IMR-90 (cell line): ENCODE measurements at regions not wholly inside any gene's neighbourhood (a gene's known extent, or its start where the extent isn't known, plus 50 kb on each side); places are given as distances from the start of the nearest gene placed in this dataset.

Experiments used
- ATAC-seq: fragments of 200-7000 bp; cut with Tn5 transposase; 2 replicates; pipeline ENCODE4 v1.9.1; 2020; ENCODE audit warnings: low read depth, mild to moderate bottlenecking, moderate library complexity
- BruUV-seq: library from RNA; stranded (reverse); fragments of 400-500 nt; replicated peaks from 2 replicates; lab custom pipeline; 2021; lab: Mats Ljungman, UMichigan
- CTCF ChIA-PET: fragments of 300-600 bp; formaldehyde crosslinking; extraction: SDS; loops from one replicate; lab custom pipeline; 2021; ENCODE audit warnings: antibody characterized with exemption; lab: Yijun Ruan, JAX
- POLR2A ChIA-PET: fragments of 300-600 bp; sonication (Branson Sonifier 250); formaldehyde crosslinking; loops from one replicate; lab custom pipeline; 2022; ENCODE audit warnings: antibody characterized with exemption; ENCODE audit not compliant: unreplicated experiment; lab: Charles Lee
- DNase-seq: peaks from one replicate; pipeline ENCODE4 v3.0.0; 2013
- H2AFZ ChIP-seq: replicated peaks from 2 replicates; pipeline ENCODE3; 2013; ENCODE audit warnings: low read length, mild to moderate bottlenecking; ENCODE audit not compliant: poor library complexity
- H2AK5ac ChIP-seq: 2 replicates; pipeline ENCODE4 v1.6.1; 2013; ENCODE audit warnings: low read depth, low read length, inconsistent platforms
- H2AK9ac ChIP-seq: replicated peaks from 2 replicates; pipeline ENCODE3; 2013; ENCODE audit warnings: mild to moderate bottlenecking, low read depth, low read length, moderate library complexity; ENCODE audit not compliant: poor library complexity
- H2BK120ac ChIP-seq: 2 replicates; pipeline ENCODE4 v1.6.1; 2013; ENCODE audit warnings: low read depth, low read length, inconsistent platforms
- H2BK15ac ChIP-seq: 3 replicates; pipeline ENCODE4 v1.6.1; 2013; ENCODE audit warnings: low read depth, low read length, inconsistent platforms
- H2BK20ac ChIP-seq: 2 replicates; pipeline ENCODE4 v1.6.1; 2013; ENCODE audit warnings: low read depth, mild to moderate bottlenecking, inconsistent platforms, low read length, moderate library complexity
- H2BK5ac ChIP-seq: 2 replicates; pipeline ENCODE4 v1.6.1; 2013; ENCODE audit warnings: mild to moderate bottlenecking, low read depth, low read length, inconsistent platforms; ENCODE audit not compliant: poor library complexity, severe bottlenecking
- H3K14ac ChIP-seq: replicated peaks from 2 replicates; pipeline ENCODE4 v1.6.1; 2013; ENCODE audit warnings: low read depth, low read length, inconsistent platforms
- H3K18ac ChIP-seq: 2 replicates; pipeline ENCODE4 v1.6.1; 2013; ENCODE audit warnings: low read depth, low read length, control low read depth
- H3K23ac ChIP-seq: 2 replicates; pipeline ENCODE4 v1.6.1; 2013; ENCODE audit warnings: low read depth, low read length, inconsistent platforms
- H3K27ac ChIP-seq: 2 replicates; pipeline ENCODE4 v1.5.1; 2013; ENCODE audit warnings: mild to moderate bottlenecking, control low read depth, low read length; ENCODE audit not compliant: insufficient read depth
- H3K27me3 ChIP-seq: 2 replicates; pipeline ENCODE4 v1.6.1; 2013; ENCODE audit warnings: low read length; ENCODE audit not compliant: control insufficient read depth, insufficient read depth
- H3K36me3 ChIP-seq: 2 replicates; pipeline ENCODE4 v1.6.1; 2013; ENCODE audit warnings: low read length, mixed read lengths; ENCODE audit not compliant: control insufficient read depth, insufficient read depth
- H3K4ac ChIP-seq: 2 replicates; pipeline ENCODE4 v1.6.1; 2013; ENCODE audit warnings: low read depth, low read length, inconsistent platforms
- H3K4me1 ChIP-seq: 2 replicates; pipeline ENCODE4 v1.6.1; 2013; ENCODE audit warnings: low read length, mixed read lengths; ENCODE audit not compliant: control insufficient read depth, insufficient read depth
- H3K4me2 ChIP-seq: 2 replicates; pipeline ENCODE4 v1.6.1; 2013; ENCODE audit warnings: low read depth, mild to moderate bottlenecking, control low read depth, low read length, moderate library complexity
- H3K4me3 ChIP-seq: 2 replicates; pipeline ENCODE4 v1.5.1; 2013; ENCODE audit warnings: low read depth, mild to moderate bottlenecking, control low read depth, low read length, moderate library complexity; ENCODE audit not compliant: insufficient read depth
- H3K56ac ChIP-seq: 2 replicates; pipeline ENCODE4 v1.6.1; 2013; ENCODE audit warnings: low read length, inconsistent platforms; ENCODE audit not compliant: insufficient read depth; ENCODE audit errors: extremely low read depth
- H3K79me1 ChIP-seq, 2 experiments: 2 replicates each; pipeline ENCODE4 v1.6.1; 2013; ENCODE audit warnings: low read length in 2 of 2, inconsistent platforms in 1 of 2, low read depth in 1 of 2
- H3K9ac ChIP-seq: 2 replicates; pipeline ENCODE4 v1.6.1; 2013; ENCODE audit warnings: low read depth, low read length, control low read depth
- H3K9me1 ChIP-seq: 2 replicates; pipeline ENCODE4 v1.6.1; 2013; ENCODE audit warnings: low read length, inconsistent platforms; ENCODE audit not compliant: insufficient read depth
- H3K9me3 ChIP-seq: 2 replicates; pipeline ENCODE4 v1.6.1; 2013; ENCODE audit warnings: low read length; ENCODE audit not compliant: control insufficient read depth, insufficient read depth
- H4K20me1 ChIP-seq: 2 replicates; pipeline ENCODE4 v1.6.1; 2013; ENCODE audit warnings: low read length, inconsistent platforms; ENCODE audit not compliant: insufficient read depth
- H4K5ac ChIP-seq: 2 replicates; pipeline ENCODE4 v1.6.1; 2013; ENCODE audit warnings: mild to moderate bottlenecking, low read depth, low read length, control low read depth
- H4K8ac ChIP-seq, 2 experiments: 2 replicates each; pipeline ENCODE4 v1.6.1; 2013; ENCODE audit warnings: low read depth in 2 of 2, low read length in 2 of 2, control low read depth in 1 of 2, inconsistent platforms in 1 of 2
- H4K91ac ChIP-seq: 2 replicates; pipeline ENCODE4 v1.6.1; 2013; ENCODE audit warnings: low read depth, low read length, inconsistent platforms; ENCODE audit not compliant: insufficient read depth
- CEBPB ChIP-seq: IDR thresholded peaks from 2 replicates; pipeline ENCODE4 v1.6.1; 2012; ENCODE audit warnings: low read depth, low read length, improper control_type of control experiment
- CHD1 ChIP-seq: IDR thresholded peaks from 2 replicates; pipeline ENCODE4 v1.6.1; 2012; ENCODE audit warnings: low read depth, low read length, improper control_type of control experiment
- CTCF ChIP-seq: conservative IDR thresholded peaks from 2 replicates; pipeline ENCODE4 v1.5.1; 2012; ENCODE audit warnings: mild to moderate bottlenecking, low read depth, low read length, improper control_type of control experiment
- ELK1 ChIP-seq: fragments of 150-350 bp; IDR thresholded peaks from 2 replicates; pipeline ENCODE4 v1.6.1; 2016; ENCODE audit warnings: low read depth, mild to moderate bottlenecking, low read length, moderate library complexity, borderline replicate concordance
- FOS ChIP-seq: fragments of 150-350 bp; IDR thresholded peaks from 2 replicates; pipeline ENCODE4 v1.6.1; 2016; ENCODE audit warnings: low read depth, low read length
- MAZ ChIP-seq: IDR thresholded peaks from 2 replicates; pipeline ENCODE4 v1.6.1; 2012; ENCODE audit warnings: low read depth, mild to moderate bottlenecking, low read length, improper control_type of control experiment, moderate library complexity, borderline replicate concordance
- MXI1 ChIP-seq: IDR thresholded peaks from 2 replicates; pipeline ENCODE4 v1.6.1; 2012; ENCODE audit warnings: low read depth, mild to moderate bottlenecking, low read length, moderate library complexity, borderline replicate concordance
- NFE2L2 ChIP-seq: fragments of 150-350 bp; IDR thresholded peaks from 2 replicates; pipeline ENCODE4 v1.6.1; 2016; ENCODE audit warnings: low read depth, mild to moderate bottlenecking, low read length
- POLR2A ChIP-seq: IDR thresholded peaks from 2 replicates; pipeline ENCODE4 v1.6.1; 2012; ENCODE audit warnings: mild to moderate bottlenecking, low read depth, low read length
- RCOR1 ChIP-seq: IDR thresholded peaks from 2 replicates; pipeline ENCODE4 v1.6.1; 2012; ENCODE audit warnings: mild to moderate bottlenecking, low read length, improper control_type of control experiment; ENCODE audit not compliant: insufficient replicate concordance
- SMC3 ChIP-seq: fragments of 150-350 bp; IDR thresholded peaks from 2 replicates; pipeline ENCODE4 v1.6.1; 2016; ENCODE audit warnings: low read depth, mild to moderate bottlenecking, antibody characterized with exemption, low read length, moderate library complexity
- WGBS, 2 experiments: methylation state at CpG; one replicate each; pipeline versions ENCODE4 v1.1.5 to v1.1.7; 2013; ENCODE audit warnings: missing lambda C conversion rate in 2 of 2; ENCODE audit not compliant: insufficient read length in 1 of 2; ENCODE audit errors: extremely low coverage in 2 of 2; 5-methylcytosine and 5-hydroxymethylcytosine counted together
- dilution Hi-C: fragments of 300-500 bp; cut with HindIII; formaldehyde crosslinking; loops from one replicate; pipeline ENCODE4 v1.14.3; 2018; ENCODE audit warnings: low sequenced_read_pairs; ENCODE audit not compliant: unreplicated experiment
- in situ Hi-C: fragments of 300-500 bp; cut with MboI; formaldehyde crosslinking; loops from 3 replicates; pipeline ENCODE4 v1.14.3; 2019; ENCODE audit warnings: low sequenced_read_pairs, inconsistent platforms, mixed read lengths
- intact Hi-C: fragments of 100-400 bp; cut with micrococcal nuclease; formaldehyde crosslinking; loops from 2 replicates; pipeline ENCODE4 v1.10.0; 2022
- TF ChIP-seq, protein P1 (sequence below): fragments of 150-350 bp; IDR thresholded peaks from 2 replicates; pipeline ENCODE4 v1.6.1; 2017; ENCODE audit warnings: mild to moderate bottlenecking, antibody characterized with exemption, low read length, low read depth

DNA sequence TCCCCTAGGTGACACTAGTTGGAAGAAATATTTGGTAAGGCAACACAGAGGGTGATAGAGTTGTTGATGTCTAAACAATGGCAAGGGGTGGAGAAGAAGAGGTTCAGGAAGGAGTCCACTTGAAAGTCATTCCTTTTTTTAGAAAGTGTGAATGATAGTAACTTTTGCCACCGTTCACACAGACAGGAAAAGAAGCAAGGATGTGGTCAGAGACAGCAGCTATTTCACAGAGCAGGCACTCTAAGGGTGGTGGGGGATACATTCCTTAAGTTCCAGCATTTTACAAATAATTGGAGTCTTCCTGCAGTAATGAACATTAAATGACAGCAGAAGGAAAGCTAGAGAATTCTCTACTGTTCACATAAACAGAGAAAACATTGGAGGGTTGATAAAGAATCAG, 75.4 kb upstream of the ZNF385D start:
- Histone ChIP-seq H3K14ac (no peak overlapping the region), H4K20me1 (no peaks in the 10 kb centered on the region), H3K4me2 (no peak overlapping the region), H3K23ac (no peak overlapping the region), H2AK5ac (no peak overlapping the region), H4K5ac (no peak overlapping the region), H2BK120ac (no peak overlapping the region), H3K4me3 (no peak overlapping the region), H3K56ac (no peak overlapping the region), H4K91ac (no peak overlapping the region), H3K79me1 (no peaks in the 10 kb centered on the region), H3K4me1 (no peaks in the 10 kb centered on the region), H2AK9ac (no peak overlapping the region), H2BK20ac (no peak overlapping the region), H3K27ac (no peak overlapping the region), H3K27me3 (no peaks in the 10 kb centered on the region), H3K9me1 (no peaks in the 10 kb centered on the region), H2BK5ac (no peak overlapping the region), H3K4ac (no peak overlapping the region), H2AFZ (no peak overlapping the region), H3K36me3 (no peaks in the 10 kb centered on the region), H3K9me3 (no peaks in the 10 kb centered on the region), H4K8ac (no peak overlapping the region), H3K9ac (no peak overlapping the region), H3K18ac (no peak overlapping the region), H2BK15ac (no peak overlapping the region)
- dilution Hi-C loops (no loop called here), intact Hi-C loops (no loop called here), in situ Hi-C loops (no loop called here)
- no TSS peak for BruUV-seq
- ChIA-PET CTCF (interaction anchor here (0.5 kb wide), 1 partner anchor 23 kb away, joined by 4 read pairs; no protein-coding TSS in a partner anchor), POLR2A (no interaction called here)
- TF ChIP-seq CEBPB (no peak), MXI1 (no peak), MAZ (no peak), NFE2L2 (no peak), FOS (no peak), ELK1 (no peak), CTCF (no peak), CHD1 (no peak), RCOR1 (no peak), SMC3 (no peak), POLR2A (no peak)
- TF ChIP-seq, protein P1, sequence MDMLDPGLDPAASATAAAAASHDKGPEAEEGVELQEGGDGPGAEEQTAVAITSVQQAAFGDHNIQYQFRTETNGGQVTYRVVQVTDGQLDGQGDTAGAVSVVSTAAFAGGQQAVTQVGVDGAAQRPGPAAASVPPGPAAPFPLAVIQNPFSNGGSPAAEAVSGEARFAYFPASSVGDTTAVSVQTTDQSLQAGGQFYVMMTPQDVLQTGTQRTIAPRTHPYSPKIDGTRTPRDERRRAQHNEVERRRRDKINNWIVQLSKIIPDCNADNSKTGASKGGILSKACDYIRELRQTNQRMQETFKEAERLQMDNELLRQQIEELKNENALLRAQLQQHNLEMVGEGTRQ: no peak
- ATAC-seq (no peak), DNase-seq (no peak)
- no CpG with 5 or more reads among the region's 1 CpG for WGBS, 2 experiments
